ENCODE measurements at regions not wholly inside any gene's neighbourhood (a gene's known extent, or its start where the extent isn't known, plus 50 kb on each side); places are given as distances from the start of the nearest gene placed in this dataset.

- no peaks in the 10 kb centered on the region for H3F3A ChIP-seq (ENCODE audit: insufficient read depth, low read length, poor library complexity, severe bottlenecking)
- H3K27ac ChIP-seq (ENCODE audit: low read length), result no peak overlapping the region
- H3K79me2 ChIP-seq (replicated peaks; ENCODE audit: insufficient read depth, low read length), result no peaks in the 10 kb centered on the region
- H4K20me1 ChIP-seq (ENCODE audit: insufficient read depth), result no peaks in the 10 kb centered on the region
- H3K36me3 ChIP-seq (ENCODE audit: insufficient read depth, low read length), result no peaks in the 10 kb centered on the region
- H3K4me3 ChIP-seq (ENCODE audit: low read length), result no peak overlapping the region
- no peak overlapping the region for H2AFZ ChIP-seq (ENCODE audit: low read depth, low read length)
- H3K4me2 ChIP-seq (ENCODE audit: low read length), result no peak overlapping the region
- H3K9me3 ChIP-seq (ENCODE audit: low read length), result no peaks in the 10 kb centered on the region
- H3K9ac ChIP-seq (ENCODE audit: low read length), result no peak overlapping the region
- TF ChIP-seq POLR2AphosphoS5 (IDR thresholded peaks at IDR 0.05), result no peak
- no peak for TF ChIP-seq RAD21 (conservative IDR thresholded peaks at IDR 0.05)
- TF ChIP-seq TAF1 (IDR thresholded peaks at IDR 0.05; ENCODE audit: low read depth), result no peak
- TF ChIP-seq, protein P1, sequence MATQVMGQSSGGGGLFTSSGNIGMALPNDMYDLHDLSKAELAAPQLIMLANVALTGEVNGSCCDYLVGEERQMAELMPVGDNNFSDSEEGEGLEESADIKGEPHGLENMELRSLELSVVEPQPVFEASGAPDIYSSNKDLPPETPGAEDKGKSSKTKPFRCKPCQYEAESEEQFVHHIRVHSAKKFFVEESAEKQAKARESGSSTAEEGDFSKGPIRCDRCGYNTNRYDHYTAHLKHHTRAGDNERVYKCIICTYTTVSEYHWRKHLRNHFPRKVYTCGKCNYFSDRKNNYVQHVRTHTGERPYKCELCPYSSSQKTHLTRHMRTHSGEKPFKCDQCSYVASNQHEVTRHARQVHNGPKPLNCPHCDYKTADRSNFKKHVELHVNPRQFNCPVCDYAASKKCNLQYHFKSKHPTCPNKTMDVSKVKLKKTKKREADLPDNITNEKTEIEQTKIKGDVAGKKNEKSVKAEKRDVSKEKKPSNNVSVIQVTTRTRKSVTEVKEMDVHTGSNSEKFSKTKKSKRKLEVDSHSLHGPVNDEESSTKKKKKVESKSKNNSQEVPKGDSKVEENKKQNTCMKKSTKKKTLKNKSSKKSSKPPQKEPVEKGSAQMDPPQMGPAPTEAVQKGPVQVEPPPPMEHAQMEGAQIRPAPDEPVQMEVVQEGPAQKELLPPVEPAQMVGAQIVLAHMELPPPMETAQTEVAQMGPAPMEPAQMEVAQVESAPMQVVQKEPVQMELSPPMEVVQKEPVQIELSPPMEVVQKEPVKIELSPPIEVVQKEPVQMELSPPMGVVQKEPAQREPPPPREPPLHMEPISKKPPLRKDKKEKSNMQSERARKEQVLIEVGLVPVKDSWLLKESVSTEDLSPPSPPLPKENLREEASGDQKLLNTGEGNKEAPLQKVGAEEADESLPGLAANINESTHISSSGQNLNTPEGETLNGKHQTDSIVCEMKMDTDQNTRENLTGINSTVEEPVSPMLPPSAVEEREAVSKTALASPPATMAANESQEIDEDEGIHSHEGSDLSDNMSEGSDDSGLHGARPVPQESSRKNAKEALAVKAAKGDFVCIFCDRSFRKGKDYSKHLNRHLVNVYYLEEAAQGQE (IDR thresholded peaks at IDR 0.05; ENCODE audit: borderline replicate concordance), result no peak
- H3K9me2 ChIP-seq (ENCODE audit: insufficient read depth, low read length), result no peaks in the 10 kb centered on the region
- no peaks in the 10 kb centered on the region for H3K27me3 ChIP-seq (ENCODE audit: insufficient read depth, low read depth, low read length)
These were observed 362.5 kb downstream of the RAB38 start for GRCh38 chr11:87812571-87813365.

GRCh38 chr11:87810486-87810885, 364.8 kb downstream of the RAB38 start:
- no peaks in the 10 kb centered on the region for H3K79me2 ChIP-seq (replicated peaks; ENCODE audit: insufficient read depth, low read length)
- H3K4me3 ChIP-seq (ENCODE audit: low read length), result no peak overlapping the region
- no peaks in the 10 kb centered on the region for H3K36me3 ChIP-seq (ENCODE audit: insufficient read depth, low read length)
- no peak overlapping the region for H3K4me2 ChIP-seq (ENCODE audit: low read length)
- no peak overlapping the region for H2AFZ ChIP-seq (ENCODE audit: low read depth, low read length)
- H4K20me1 ChIP-seq (ENCODE audit: insufficient read depth), result no peaks in the 10 kb centered on the region
- no peak overlapping the region for H3K27ac ChIP-seq (ENCODE audit: low read length)
- TF ChIP-seq EZH2 (IDR thresholded peaks at IDR 0.05; ENCODE audit: borderline replicate concordance, insufficient read depth, low read length, poor library complexity, severe bottlenecking), result no peak
- TF ChIP-seq, protein P1 (IDR thresholded peaks at IDR 0.05; ENCODE audit: borderline replicate concordance), result no peak
- no peak for TF ChIP-seq EP300 (conservative IDR thresholded peaks at IDR 0.05; ENCODE audit: poor library complexity, severe bottlenecking)
- no peak for TF ChIP-seq TAF1 (IDR thresholded peaks at IDR 0.05; ENCODE audit: low read depth)
- TF ChIP-seq, protein P2, sequence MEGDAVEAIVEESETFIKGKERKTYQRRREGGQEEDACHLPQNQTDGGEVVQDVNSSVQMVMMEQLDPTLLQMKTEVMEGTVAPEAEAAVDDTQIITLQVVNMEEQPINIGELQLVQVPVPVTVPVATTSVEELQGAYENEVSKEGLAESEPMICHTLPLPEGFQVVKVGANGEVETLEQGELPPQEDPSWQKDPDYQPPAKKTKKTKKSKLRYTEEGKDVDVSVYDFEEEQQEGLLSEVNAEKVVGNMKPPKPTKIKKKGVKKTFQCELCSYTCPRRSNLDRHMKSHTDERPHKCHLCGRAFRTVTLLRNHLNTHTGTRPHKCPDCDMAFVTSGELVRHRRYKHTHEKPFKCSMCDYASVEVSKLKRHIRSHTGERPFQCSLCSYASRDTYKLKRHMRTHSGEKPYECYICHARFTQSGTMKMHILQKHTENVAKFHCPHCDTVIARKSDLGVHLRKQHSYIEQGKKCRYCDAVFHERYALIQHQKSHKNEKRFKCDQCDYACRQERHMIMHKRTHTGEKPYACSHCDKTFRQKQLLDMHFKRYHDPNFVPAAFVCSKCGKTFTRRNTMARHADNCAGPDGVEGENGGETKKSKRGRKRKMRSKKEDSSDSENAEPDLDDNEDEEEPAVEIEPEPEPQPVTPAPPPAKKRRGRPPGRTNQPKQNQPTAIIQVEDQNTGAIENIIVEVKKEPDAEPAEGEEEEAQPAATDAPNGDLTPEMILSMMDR (IDR thresholded peaks at IDR 0.05; ENCODE audit: poor library complexity, severe bottlenecking), result no peak
- TF ChIP-seq SMC3 (conservative IDR thresholded peaks at IDR 0.05; ENCODE audit: poor library complexity), result no peak
- TF ChIP-seq POLR2AphosphoS5 (IDR thresholded peaks at IDR 0.05), result no peak
- no peak for TF ChIP-seq MXI1 (conservative IDR thresholded peaks at IDR 0.05; ENCODE audit: poor library complexity, severe bottlenecking)
- no peak for TF ChIP-seq RAD21 (conservative IDR thresholded peaks at IDR 0.05)
- no peak overlapping the region for H3K9ac ChIP-seq (ENCODE audit: low read length)
- no peaks in the 10 kb centered on the region for H3F3A ChIP-seq (ENCODE audit: insufficient read depth, low read length, poor library complexity, severe bottlenecking)
- no peaks in the 10 kb centered on the region for H3K9me2 ChIP-seq (ENCODE audit: insufficient read depth, low read length)
- H3K9me3 ChIP-seq (ENCODE audit: low read length), result no peaks in the 10 kb centered on the region
- no peaks in the 10 kb centered on the region for H3K27me3 ChIP-seq (ENCODE audit: insufficient read depth, low read depth, low read length)

All from neural cell (in vitro differentiated cells).